ENCODE measurements at regions not wholly inside any gene's neighbourhood (a gene's known extent, or its start where the extent isn't known, plus 50 kb on each side); places are given as distances from the start of the nearest gene placed in this dataset.

DNA sequence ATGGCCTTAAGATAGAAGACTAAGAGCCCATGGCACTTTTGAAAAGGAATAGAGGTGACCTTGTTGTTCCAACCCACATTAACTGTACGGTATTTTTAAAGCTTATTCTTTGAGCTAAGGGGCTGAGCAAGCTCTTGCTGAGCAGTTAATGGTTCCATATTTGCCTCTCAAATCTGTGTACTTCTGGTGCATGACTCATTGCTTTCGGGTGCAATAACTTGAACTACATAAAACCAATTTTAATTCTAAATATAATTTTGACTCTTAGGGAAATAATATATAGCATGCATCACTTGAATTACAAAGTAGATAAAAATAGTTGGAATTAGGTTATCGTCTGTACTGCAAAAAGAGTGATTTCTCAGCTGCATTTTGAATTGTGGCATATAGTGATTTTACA, 348.1 kb upstream of the CITED2 start:
- TF ChIP-seq, protein P1, sequence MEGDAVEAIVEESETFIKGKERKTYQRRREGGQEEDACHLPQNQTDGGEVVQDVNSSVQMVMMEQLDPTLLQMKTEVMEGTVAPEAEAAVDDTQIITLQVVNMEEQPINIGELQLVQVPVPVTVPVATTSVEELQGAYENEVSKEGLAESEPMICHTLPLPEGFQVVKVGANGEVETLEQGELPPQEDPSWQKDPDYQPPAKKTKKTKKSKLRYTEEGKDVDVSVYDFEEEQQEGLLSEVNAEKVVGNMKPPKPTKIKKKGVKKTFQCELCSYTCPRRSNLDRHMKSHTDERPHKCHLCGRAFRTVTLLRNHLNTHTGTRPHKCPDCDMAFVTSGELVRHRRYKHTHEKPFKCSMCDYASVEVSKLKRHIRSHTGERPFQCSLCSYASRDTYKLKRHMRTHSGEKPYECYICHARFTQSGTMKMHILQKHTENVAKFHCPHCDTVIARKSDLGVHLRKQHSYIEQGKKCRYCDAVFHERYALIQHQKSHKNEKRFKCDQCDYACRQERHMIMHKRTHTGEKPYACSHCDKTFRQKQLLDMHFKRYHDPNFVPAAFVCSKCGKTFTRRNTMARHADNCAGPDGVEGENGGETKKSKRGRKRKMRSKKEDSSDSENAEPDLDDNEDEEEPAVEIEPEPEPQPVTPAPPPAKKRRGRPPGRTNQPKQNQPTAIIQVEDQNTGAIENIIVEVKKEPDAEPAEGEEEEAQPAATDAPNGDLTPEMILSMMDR (IDR thresholded peaks at IDR 0.05): no peak
- no peak for DNase-seq
- H3K4me3 Mint-ChIP-seq: no peak overlapping the region
- H3K9me3 Mint-ChIP-seq: peaks cover 4% of the 10 kb centered on the region
- no peaks in the 10 kb centered on the region for H3K27me3 Mint-ChIP-seq (ENCODE audit: insufficient read depth)
- peaks cover 11% of the 10 kb centered on the region for H3K36me3 Mint-ChIP-seq (ENCODE audit: low read depth)
- H3K4me1 Mint-ChIP-seq (ENCODE audit: low read depth): peaks cover 7% of the 10 kb centered on the region; the same call in 1 of the 2 replicates
- H3K27ac Mint-ChIP-seq: no peak overlapping the region

DNA sequence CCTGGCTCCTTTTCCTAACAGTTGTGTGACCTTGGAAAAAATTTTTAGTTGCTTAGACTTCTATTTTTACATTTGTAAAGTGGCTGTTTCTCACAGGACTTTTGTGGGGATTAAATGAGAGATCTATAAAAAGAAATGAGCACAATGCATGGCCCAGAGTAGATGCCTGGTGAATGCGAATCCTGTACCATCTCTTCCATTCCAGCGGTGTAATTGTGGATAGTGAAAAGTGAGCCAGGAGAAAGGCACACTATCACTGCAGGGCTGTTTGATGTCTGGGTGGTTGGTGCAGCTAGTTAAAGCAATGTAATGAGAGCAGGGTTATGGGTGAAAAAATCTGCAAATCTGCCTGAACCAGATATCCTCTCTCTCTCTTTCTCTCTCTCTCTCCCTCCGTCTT, 347.5 kb upstream of the CITED2 start:
- TF ChIP-seq, protein P1 (IDR thresholded peaks at IDR 0.05): no peak
- H3K9me3 Mint-ChIP-seq: peaks cover 3% of the 10 kb centered on the region
- H3K36me3 Mint-ChIP-seq (ENCODE audit: low read depth): peaks cover 9% of the 10 kb centered on the region
- DNase-seq: no peak
- H3K27me3 Mint-ChIP-seq (ENCODE audit: insufficient read depth): no peaks in the 10 kb centered on the region
- H3K27ac Mint-ChIP-seq: no peak overlapping the region
- H3K4me1 Mint-ChIP-seq (ENCODE audit: low read depth): peaks cover 7% of the 10 kb centered on the region; the same call in 1 of the 2 replicates
- no peak overlapping the region for H3K4me3 Mint-ChIP-seq

DNA sequence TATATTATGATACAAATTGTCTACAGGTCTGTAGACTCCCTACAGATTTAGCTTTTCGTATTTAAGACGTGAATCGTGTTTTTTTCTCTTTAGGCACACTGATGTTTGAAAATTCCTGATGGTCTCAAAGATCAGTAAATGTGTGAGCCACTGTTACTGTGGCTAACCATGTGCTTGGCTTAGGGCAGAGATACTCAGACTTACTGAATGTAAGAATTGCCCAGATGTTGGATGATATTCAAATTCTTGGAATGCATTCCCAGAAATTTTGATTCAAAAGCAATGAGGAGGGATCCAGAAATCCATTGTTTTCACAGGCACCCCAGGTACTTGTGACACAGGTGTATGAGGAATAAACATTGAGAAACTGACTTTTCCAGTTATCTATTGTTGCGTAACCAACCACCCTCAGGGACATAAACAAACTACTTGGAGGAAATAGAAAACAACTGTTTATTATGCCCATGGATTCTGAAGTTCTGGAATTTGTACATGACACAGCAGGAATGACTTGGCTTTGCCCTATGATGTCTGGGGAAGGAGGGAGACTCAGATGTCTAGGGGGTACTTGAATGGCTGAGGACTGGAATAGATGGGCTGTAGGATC, 339.6 kb upstream of the CITED2 start:
- Mint-ChIP-seq H3K36me3 (ENCODE audit: low read depth) (no peaks in the 10 kb centered on the region), H3K27ac (peak overlapping the region; percentile 6; the same call in 1 of the 2 replicates), H3K27me3 (ENCODE audit: insufficient read depth) (no peaks in the 10 kb centered on the region), H3K4me1 (ENCODE audit: low read depth) (peaks cover 54% of the 10 kb centered on the region), H3K9me3 (no peaks in the 10 kb centered on the region), H3K4me3 (no peak overlapping the region)
- TF ChIP-seq, protein P1 (IDR thresholded peaks at IDR 0.05): no peak
- DNase-seq: no peak

DNA sequence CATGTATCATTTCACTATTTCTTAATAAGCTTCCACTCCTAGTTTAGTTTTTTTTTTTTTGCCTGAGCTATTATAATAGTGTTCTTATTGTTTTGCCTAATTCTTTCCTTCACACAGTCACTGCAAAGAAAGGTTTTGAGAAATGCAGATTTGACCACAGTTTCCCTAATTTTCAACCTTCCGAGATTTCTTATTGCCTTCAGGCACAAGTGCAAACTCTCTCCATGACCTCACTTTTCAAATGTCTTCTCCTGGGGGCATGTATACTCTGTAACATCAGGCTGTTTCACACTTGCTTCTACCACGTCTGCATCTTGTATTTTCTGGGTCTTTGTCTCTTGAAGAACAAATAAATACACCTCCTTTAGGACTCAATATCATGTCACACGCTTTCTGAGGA, 339.0 kb upstream of the CITED2 start:
- no peak overlapping the region for H3K4me3 Mint-ChIP-seq
- peak overlapping the region; percentile 6; the same call in 1 of the 2 replicates for H3K27ac Mint-ChIP-seq
- H3K9me3 Mint-ChIP-seq: no peaks in the 10 kb centered on the region
- H3K36me3 Mint-ChIP-seq (ENCODE audit: low read depth): no peaks in the 10 kb centered on the region
- TF ChIP-seq, protein P1 (IDR thresholded peaks at IDR 0.05): no peak
- no peaks in the 10 kb centered on the region for H3K27me3 Mint-ChIP-seq (ENCODE audit: insufficient read depth)
- no peak for DNase-seq
- peaks cover 59% of the 10 kb centered on the region for H3K4me1 Mint-ChIP-seq (ENCODE audit: low read depth)

DNA sequence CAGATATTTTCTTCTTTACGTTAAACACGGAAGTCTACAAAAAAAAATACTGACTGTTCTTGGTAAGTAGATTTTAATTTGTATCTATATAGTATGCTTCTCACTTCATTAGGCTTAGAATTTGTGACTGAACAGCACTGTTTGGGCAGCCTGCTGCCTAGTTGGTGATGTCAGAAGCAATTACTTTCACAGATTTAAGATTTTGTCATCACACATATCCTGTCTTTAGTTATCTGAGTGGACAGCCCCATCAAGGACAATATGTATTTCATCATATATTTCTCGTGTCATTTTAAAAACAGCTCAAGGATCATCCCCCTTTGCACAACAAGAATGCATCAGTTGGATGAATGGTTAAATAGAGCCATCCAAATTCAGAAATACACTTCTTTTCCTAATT, 338.4 kb upstream of the CITED2 start:
- no peak overlapping the region for H3K4me3 Mint-ChIP-seq
- H3K36me3 Mint-ChIP-seq (ENCODE audit: low read depth): no peaks in the 10 kb centered on the region
- DNase-seq: no peak
- no peaks in the 10 kb centered on the region for H3K27me3 Mint-ChIP-seq (ENCODE audit: insufficient read depth)
- no peaks in the 10 kb centered on the region for H3K9me3 Mint-ChIP-seq
- TF ChIP-seq, protein P1 (IDR thresholded peaks at IDR 0.05): no peak
- H3K27ac Mint-ChIP-seq: peak overlapping the region; percentile 77; the same call in 1 of the 2 replicates
- H3K4me1 Mint-ChIP-seq (ENCODE audit: low read depth): peaks cover 65% of the 10 kb centered on the region

Data from HFFc6 (cell line).